Stimulated activated CD8-positive, alpha-beta memory T cell treated with anti-CD3 and anti-CD28 coated beads, Interleukin-2, amount 100 ng/mL, for 1 hour (primary cell): ENCODE measurements at regions not wholly inside any gene's neighbourhood (a gene's known extent, or its start where the extent isn't known, plus 50 kb on each side); places are given as distances from the start of the nearest gene placed in this dataset.
"Not testable (repeated sequence)": the region's sequence is repeated elsewhere in the genome, so short reads cannot be mapped to it uniquely, and the experiment has no call there.

ENCODE experiments used
- DNase-seq, 2 donors: peaks; one replicate each; pipeline ENCODE4 v3.0.0-alpha.2; 2020; ENCODE audit warnings: low read depth in 2 of 2

- DNase-seq = no peak
These were observed 378.8 kb upstream of the PODXL start for GRCh38 chr7:131935180-131935579.

- DNase-seq = no peak
These were observed 378.0 kb upstream of the PODXL start for GRCh38 chr7:131934452-131934851.

- no peak for DNase-seq
These were observed 377.4 kb upstream of the PODXL start for GRCh38 chr7:131933751-131934289.

- DNase-seq = not testable (repeated sequence)
These were observed 376.8 kb upstream of the PODXL start for GRCh38 chr7:131933219-131933618.

GRCh38 chr7:131932271-131932670 is 375.8 kb upstream of the PODXL start:
- no peak for DNase-seq

GRCh38 chr7:131931370-131931769 is 374.9 kb upstream of the PODXL start:
- no peak for DNase-seq

- no peak for DNase-seq
These were observed 373.2 kb upstream of the PODXL start for GRCh38 chr7:131929632-131930031.

GRCh38 chr7:131927770-131928423 is 371.5 kb upstream of the PODXL start:
- DNase-seq = no peak

GRCh38 chr7:131925636-131926035 is 369.2 kb upstream of the PODXL start:
- no peak for DNase-seq

- no peak for DNase-seq
These were observed 368.4 kb upstream of the PODXL start for GRCh38 chr7:131924857-131925256.

GRCh38 chr7:131922948-131923347 is 366.5 kb upstream of the PODXL start:
- DNase-seq = not testable (repeated sequence)

- DNase-seq = no peak
These were observed 364.6 kb upstream of the PODXL start for GRCh38 chr7:131921016-131921415.

- DNase-seq = no peak
These were observed 363.7 kb upstream of the PODXL start for GRCh38 chr7:131919920-131920709.

- no peak for DNase-seq
These were observed 354.7 kb upstream of the PODXL start for GRCh38 chr7:131911112-131911511.

GRCh38 chr7:131909151-131909768 is 352.8 kb upstream of the PODXL start:
- no peak for DNase-seq

- DNase-seq = no peak
These were observed 352.3 kb upstream of the PODXL start for GRCh38 chr7:131908714-131909113.

- DNase-seq = no peak
These were observed 349.1 kb upstream of the PODXL start for GRCh38 chr7:131905471-131905973.

GRCh38 chr7:131904760-131905327 is 348.4 kb upstream of the PODXL start:
- no peak for DNase-seq

- no peak for DNase-seq
These were observed 346.9 kb upstream of the PODXL start for GRCh38 chr7:131903315-131903714.

GRCh38 chr7:131900785-131901287 is 344.4 kb upstream of the PODXL start:
- DNase-seq = no peak

GRCh38 chr7:131899271-131900030 is 343.0 kb upstream of the PODXL start:
- DNase-seq = no peak
